OCI-LY7 (cell line): ENCODE measurements at regions not wholly inside any gene's neighbourhood (a gene's known extent, or its start where the extent isn't known, plus 50 kb on each side); places are given as distances from the start of the nearest gene placed in this dataset.

ENCODE experiments used
- BruUV-seq: library from RNA; stranded (reverse); fragments of 400-500 nt; replicated peaks from 2 replicates; lab custom pipeline; 2021; lab: Mats Ljungman, UMichigan
- CTCF ChIA-PET: fragments of 300-600 bp; sonication (Branson Sonifier 250); formaldehyde crosslinking; loops from one replicate; lab custom pipeline; 2022; ENCODE audit warnings: antibody characterized with exemption; ENCODE audit not compliant: unreplicated experiment; lab: Charles Lee
- POLR2A ChIA-PET: fragments of 300-600 bp; sonication (Branson Sonifier 250); formaldehyde crosslinking; loops from one replicate; lab custom pipeline; 2022; ENCODE audit warnings: antibody characterized with exemption; lab: Charles Lee
- DNase-seq: peaks from one replicate; pipeline ENCODE4 v3.0.0-alpha.2; 2015; ENCODE audit warnings: low spot score
- H2AFZ ChIP-seq: fragments of 200-600 bp; sonication (generic), shearing (Covaris generic); 2 replicates; pipeline ENCODE4 v1.6.1; 2014; ENCODE audit warnings: mild to moderate bottlenecking, antibody characterized with exemption, low read length, moderate library complexity
- H3K27ac ChIP-seq: fragments of 200-600 bp; sonication (generic); 2 replicates; pipeline ENCODE4 v1.5.1; 2014; ENCODE audit warnings: mixed run types, low read depth, mild to moderate bottlenecking, moderate library complexity, low read length, inconsistent platforms; ENCODE audit not compliant: poor library complexity, severe bottlenecking
- H3K36me3 ChIP-seq: fragments of 200-600 bp; sonication (generic); 2 replicates; pipeline ENCODE4 v1.6.1; 2014; ENCODE audit warnings: mild to moderate bottlenecking, antibody characterized with exemption, low read length, moderate library complexity, mixed read lengths; ENCODE audit not compliant: insufficient read depth
- H3K4me1 ChIP-seq: fragments of 200-600 bp; sonication (generic); 2 replicates; pipeline ENCODE4 v1.5.1; 2014; ENCODE audit warnings: mild to moderate bottlenecking, low read length; ENCODE audit not compliant: insufficient read depth, poor library complexity, severe bottlenecking
- H3K4me2 ChIP-seq: fragments of 200-600 bp; sonication (generic); 2 replicates; pipeline ENCODE4 v1.6.1; 2014; ENCODE audit warnings: mild to moderate bottlenecking, low read length
- H3K4me3 ChIP-seq: fragments of 200-600 bp; sonication (generic); 2 replicates; pipeline ENCODE4 v1.5.1; 2014; ENCODE audit warnings: mild to moderate bottlenecking, low read depth, low read length; ENCODE audit not compliant: poor library complexity, severe bottlenecking
- H3K79me2 ChIP-seq: fragments of 200-600 bp; sonication (generic); 2 replicates; pipeline ENCODE4 v1.6.1; 2016; ENCODE audit warnings: low read depth, mild to moderate bottlenecking, low read length, moderate library complexity, mixed read lengths; ENCODE audit not compliant: insufficient read depth
- H3K9me2 ChIP-seq: fragments of 200-600 bp; sonication (generic); 2 replicates; pipeline ENCODE4 v1.6.1; 2016; ENCODE audit warnings: mild to moderate bottlenecking, low read length, mixed read lengths; ENCODE audit not compliant: insufficient read depth
- H3K9me3 ChIP-seq: fragments of 200-600 bp; sonication (generic); 2 replicates; pipeline ENCODE4 v1.6.1; 2014; ENCODE audit warnings: mild to moderate bottlenecking, mixed run types, low read length, mixed read lengths
- H4K20me1 ChIP-seq: fragments of 200-600 bp; sonication (generic); 2 replicates; pipeline ENCODE4 v1.6.1; 2014; ENCODE audit warnings: mild to moderate bottlenecking, antibody characterized with exemption, low read length, moderate library complexity, mixed read lengths; ENCODE audit not compliant: insufficient read depth
- EZH2phosphoT487 ChIP-seq: fragments of 200-600 bp; sonication (generic); IDR thresholded peaks from 2 replicates; pipeline ENCODE4 v1.6.1; 2018; ENCODE audit warnings: low read depth, borderline replicate concordance, mild to moderate bottlenecking, mixed run types, antibody characterized with exemption, low read length, moderate library complexity, mixed read lengths
- intact Hi-C: fragments of 100-400 bp; cut with micrococcal nuclease; formaldehyde crosslinking; loops from one replicate; pipeline ENCODE4 v1.10.0; 2022; ENCODE audit not compliant: unreplicated experiment
- TF ChIP-seq, protein P1 (sequence below): fragments of 200-600 bp; sonication (generic); conservative IDR thresholded peaks from 2 replicates; pipeline ENCODE4 v1.5.1; 2014; ENCODE audit warnings: mild to moderate bottlenecking, antibody characterized with exemption, low read length, moderate library complexity, mixed read lengths

DNA sequence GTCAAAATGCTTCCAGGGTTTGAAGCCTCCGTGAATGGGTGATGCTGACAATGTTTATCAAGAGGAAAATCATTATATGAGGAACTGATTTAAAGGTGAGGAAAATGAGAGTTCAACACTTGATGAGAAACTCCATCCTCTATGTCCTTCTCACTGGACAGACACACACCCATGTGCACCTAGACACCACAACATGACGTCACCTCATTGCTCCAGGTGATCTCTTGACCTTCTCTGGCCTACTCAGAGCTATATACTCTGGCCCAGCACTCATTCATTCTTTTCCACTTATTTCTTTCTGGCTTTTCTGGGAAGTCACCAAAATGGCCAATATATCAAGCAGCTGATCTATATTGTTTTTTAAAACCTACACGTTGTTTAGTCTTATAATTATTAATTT is 778.7 kb upstream of the PCDH20 start:
- H3K79me2 ChIP-seq, result no peaks in the 10 kb centered on the region
- H3K36me3 ChIP-seq, result no peaks in the 10 kb centered on the region
- H3K4me3 ChIP-seq, result no peak overlapping the region
- no peaks in the 10 kb centered on the region for H4K20me1 ChIP-seq
- H2AFZ ChIP-seq, result peak overlapping the region; percentile 28; the same call in 1 of the 2 replicates
- intact Hi-C loops, result no loop called here
- H3K9me3 ChIP-seq, result no peaks in the 10 kb centered on the region; the same call in 1 of the 2 replicates
- H3K4me2 ChIP-seq, result no peak overlapping the region
- no TSS peak for BruUV-seq
- H3K27ac ChIP-seq, result no peak overlapping the region
- ChIA-PET POLR2A (no interaction called here), CTCF (no interaction called here)
- H3K4me1 ChIP-seq, result no peaks in the 10 kb centered on the region
- DNase-seq, result no peak
- H3K9me2 ChIP-seq, result no peaks in the 10 kb centered on the region
- TF ChIP-seq, protein P1, sequence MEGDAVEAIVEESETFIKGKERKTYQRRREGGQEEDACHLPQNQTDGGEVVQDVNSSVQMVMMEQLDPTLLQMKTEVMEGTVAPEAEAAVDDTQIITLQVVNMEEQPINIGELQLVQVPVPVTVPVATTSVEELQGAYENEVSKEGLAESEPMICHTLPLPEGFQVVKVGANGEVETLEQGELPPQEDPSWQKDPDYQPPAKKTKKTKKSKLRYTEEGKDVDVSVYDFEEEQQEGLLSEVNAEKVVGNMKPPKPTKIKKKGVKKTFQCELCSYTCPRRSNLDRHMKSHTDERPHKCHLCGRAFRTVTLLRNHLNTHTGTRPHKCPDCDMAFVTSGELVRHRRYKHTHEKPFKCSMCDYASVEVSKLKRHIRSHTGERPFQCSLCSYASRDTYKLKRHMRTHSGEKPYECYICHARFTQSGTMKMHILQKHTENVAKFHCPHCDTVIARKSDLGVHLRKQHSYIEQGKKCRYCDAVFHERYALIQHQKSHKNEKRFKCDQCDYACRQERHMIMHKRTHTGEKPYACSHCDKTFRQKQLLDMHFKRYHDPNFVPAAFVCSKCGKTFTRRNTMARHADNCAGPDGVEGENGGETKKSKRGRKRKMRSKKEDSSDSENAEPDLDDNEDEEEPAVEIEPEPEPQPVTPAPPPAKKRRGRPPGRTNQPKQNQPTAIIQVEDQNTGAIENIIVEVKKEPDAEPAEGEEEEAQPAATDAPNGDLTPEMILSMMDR, result no peak
- TF ChIP-seq EZH2phosphoT487, result no peak

DNA sequence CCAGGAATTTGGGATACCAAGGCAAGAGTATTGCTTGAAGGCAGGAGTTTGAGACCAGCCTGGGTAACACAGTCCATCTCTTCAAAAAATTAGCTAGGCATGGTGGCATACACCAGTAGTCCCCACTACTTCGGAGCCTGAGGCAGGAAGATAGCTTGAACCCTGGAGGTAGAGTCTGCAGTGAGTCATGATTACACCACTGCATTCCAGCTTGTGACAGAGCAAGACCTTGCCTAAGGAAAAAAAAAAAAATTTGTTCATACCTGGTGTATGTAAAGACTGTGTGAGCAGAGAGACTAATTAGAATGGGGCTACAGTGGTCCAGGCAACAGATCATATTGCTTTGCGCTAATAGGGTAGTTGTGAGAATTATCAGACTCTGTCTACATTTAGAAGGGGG is 778.3 kb upstream of the PCDH20 start:
- TF ChIP-seq, protein P1, result no peak
- Histone ChIP-seq H3K27ac (no peak overlapping the region), H2AFZ (peak overlapping the region; percentile 28; the same call in 1 of the 2 replicates), H4K20me1 (no peaks in the 10 kb centered on the region), H3K4me1 (no peaks in the 10 kb centered on the region), H3K9me3 (no peaks in the 10 kb centered on the region; the same call in 1 of the 2 replicates), H3K9me2 (no peaks in the 10 kb centered on the region), H3K79me2 (no peaks in the 10 kb centered on the region), H3K36me3 (no peaks in the 10 kb centered on the region), H3K4me3 (no peak overlapping the region), H3K4me2 (no peak overlapping the region)
- no TSS peak for BruUV-seq
- no peak for DNase-seq
- ChIA-PET CTCF (no interaction called here), POLR2A (interaction anchor here (0.7 to 1.6 kb wide), 2 partner anchors 15 to 349 kb away, joined by 3 to 6 read pairs; no protein-coding TSS in a partner anchor)
- intact Hi-C loops, result no loop called here

GRCh38 chr13:62185631-62186255 is 770.1 kb upstream of the PCDH20 start:
- H3K4me3 ChIP-seq, result no peak overlapping the region
- no peak overlapping the region for H3K27ac ChIP-seq
- no peaks in the 10 kb centered on the region; the same call in 1 of the 2 replicates for H3K36me3 ChIP-seq
- CTCF ChIA-PET, result no interaction called here
- BruUV-seq, result no TSS peak
- intact Hi-C loops, result no loop called here
- H3K9me2 ChIP-seq, result no peaks in the 10 kb centered on the region
- TF ChIP-seq EZH2phosphoT487, result no peak
- TF ChIP-seq, protein P1, result no peak
- H3K9me3 ChIP-seq, result peaks cover 9% of the 10 kb centered on the region; the same call in 1 of the 2 replicates
- no peak overlapping the region for H3K4me2 ChIP-seq
- no peaks in the 10 kb centered on the region for H3K79me2 ChIP-seq
- peak overlapping the region; percentile 8; the same call in 1 of the 2 replicates for H2AFZ ChIP-seq
- DNase-seq, result no peak
- H4K20me1 ChIP-seq, result no peaks in the 10 kb centered on the region
- POLR2A ChIA-PET, result interaction anchor here (0.6 to 2.0 kb wide), 6 partner anchors 9 to 114 kb away, joined by 3 to 9 read pairs (median 4); no protein-coding TSS in a partner anchor
- peaks cover 3% of the 10 kb centered on the region for H3K4me1 ChIP-seq
